ENCODE measurements at regions not wholly inside any gene's neighbourhood (a gene's known extent, or its start where the extent isn't known, plus 50 kb on each side); places are given as distances from the start of the nearest gene placed in this dataset.

GRCh38 chr18:28766721-28767120 lies 589.8 kb upstream of the CDH2 start:
- TF ChIP-seq CTCF (IDR thresholded peaks at IDR 0.05) (no peak), POLR2A (IDR thresholded peaks at IDR 0.05) (no peak)
